Neural progenitor cell (in vitro differentiated cells): ENCODE measurements at regions not wholly inside any gene's neighbourhood (a gene's known extent, or its start where the extent isn't known, plus 50 kb on each side); places are given as distances from the start of the nearest gene placed in this dataset.

Source experiments
- DNase-seq: peaks from one replicate; pipeline ENCODE4 v3.0.0-alpha.2; 2016; ENCODE audit warnings: low spot score
- H2AFZ ChIP-seq: fragments of 200-600 bp; sonication (generic); replicated peaks from 2 replicates; pipeline ENCODE4 v1.6.1; 2016; ENCODE audit warnings: antibody characterized with exemption
- H3F3A ChIP-seq: fragments of 200-600 bp; sonication (generic); 2 replicates; pipeline ENCODE4 v1.6.1; 2016; ENCODE audit warnings: antibody characterized with exemption, low read depth
- H3K27ac ChIP-seq: fragments of 200-600 bp; sonication (generic); 2 replicates; pipeline ENCODE4 v1.5.1; 2016; ENCODE audit warnings: mild to moderate bottlenecking
- H3K27me3 ChIP-seq: fragments of 200-600 bp; sonication (generic); 2 replicates; pipeline ENCODE4 v1.6.1; 2016; ENCODE audit warnings: mild to moderate bottlenecking, moderate library complexity
- H3K36me3 ChIP-seq: fragments of 200-600 bp; sonication (generic); 2 replicates; pipeline ENCODE4 v1.5.1; 2016
- H3K4me1 ChIP-seq: fragments of 200-600 bp; sonication (generic); 2 replicates; pipeline ENCODE4 v1.6.1; 2016; ENCODE audit warnings: mixed run types
- H3K4me2 ChIP-seq: fragments of 200-600 bp; sonication (generic); 2 replicates; pipeline ENCODE4 v1.6.1; 2016
- H3K4me3 ChIP-seq: fragments of 200-600 bp; sonication (generic); 2 replicates; pipeline ENCODE4 v1.5.1; 2016
- H3K79me2 ChIP-seq: fragments of 200-600 bp; sonication (generic); 2 replicates; pipeline ENCODE4 v1.6.1; 2016; ENCODE audit warnings: low read depth
- H3K9ac ChIP-seq: fragments of 200-600 bp; sonication (generic); 2 replicates; pipeline ENCODE4 v1.6.1; 2016
- H3K9me3 ChIP-seq: fragments of 200-600 bp; sonication (generic); 2 replicates; pipeline ENCODE4 v1.5.1; 2016; ENCODE audit warnings: low read depth
- H4K20me1 ChIP-seq: fragments of 200-600 bp; sonication (generic); 2 replicates; pipeline ENCODE4 v1.6.1; 2016; ENCODE audit warnings: low read depth
- H3K27ac Mint-ChIP-seq: 3 replicates; pipeline ENCODE4 v1.8.0; 2021; ENCODE audit warnings: mixed read lengths
- H3K27me3 Mint-ChIP-seq: 2 replicates; pipeline ENCODE4 v1.8.0; 2022; ENCODE audit warnings: low read depth, mild to moderate bottlenecking, inconsistent platforms, moderate library complexity, mixed read lengths; ENCODE audit not compliant: insufficient read depth
- H3K36me3 Mint-ChIP-seq: 3 replicates; pipeline ENCODE4 v1.8.0; 2021; ENCODE audit warnings: mixed read lengths
- H3K4me1 Mint-ChIP-seq: 3 replicates; pipeline ENCODE4 v1.8.0; 2021; ENCODE audit warnings: mixed read lengths
- H3K4me3 Mint-ChIP-seq: 3 replicates; pipeline ENCODE4 v1.8.0; 2021; ENCODE audit warnings: mild to moderate bottlenecking, moderate library complexity, mixed read lengths
- H3K9me3 Mint-ChIP-seq: 3 replicates; pipeline ENCODE4 v1.8.0; 2020; ENCODE audit warnings: mixed read lengths
- CTCF ChIP-seq: fragments of 200-600 bp; sonication (generic); IDR thresholded peaks from 2 replicates; pipeline ENCODE4 v1.5.1; 2017; ENCODE audit warnings: antibody characterized with exemption, mild to moderate bottlenecking
- EZH2 ChIP-seq: fragments of 200-600 bp; sonication (generic); IDR thresholded peaks from 2 replicates; pipeline ENCODE4 v1.6.1; 2017; ENCODE audit warnings: antibody characterized with exemption, mild to moderate bottlenecking, moderate library complexity
- EZH2phosphoT487 ChIP-seq: fragments of 200-600 bp; sonication (generic); IDR thresholded peaks from 2 replicates; pipeline ENCODE4 v1.6.1; 2017; ENCODE audit warnings: antibody characterized with exemption

- no peaks in the 10 kb centered on the region for H3F3A ChIP-seq
- peak overlapping the region; percentile 0 for H3K27ac Mint-ChIP-seq
- H3K27ac ChIP-seq: no peak overlapping the region
- H3K27me3 ChIP-seq: no peaks in the 10 kb centered on the region
- H3K4me2 ChIP-seq: no peak overlapping the region
- no peak overlapping the region for H3K4me3 ChIP-seq
- H2AFZ ChIP-seq: no peak overlapping the region
- no peaks in the 10 kb centered on the region for H4K20me1 ChIP-seq
- H3K9me3 Mint-ChIP-seq: peaks cover 2% of the 10 kb centered on the region
- peaks cover 11% of the 10 kb centered on the region for H3K4me1 ChIP-seq
- no peaks in the 10 kb centered on the region for H3K36me3 ChIP-seq
- H3K36me3 Mint-ChIP-seq: no peaks in the 10 kb centered on the region
- no peaks in the 10 kb centered on the region for H3K9me3 ChIP-seq
- TF ChIP-seq EZH2: no peak
- TF ChIP-seq EZH2phosphoT487: no peak
- TF ChIP-seq CTCF: no peak
- no peak for DNase-seq
- peaks cover 9% of the 10 kb centered on the region for H3K27me3 Mint-ChIP-seq
- no peak overlapping the region for H3K9ac ChIP-seq
- H3K79me2 ChIP-seq: no peaks in the 10 kb centered on the region
- peaks cover 24% of the 10 kb centered on the region for H3K4me1 Mint-ChIP-seq
- no peak overlapping the region for H3K4me3 Mint-ChIP-seq
These were observed 163.1 kb downstream of the TTLL2 start for GRCh38 chr6:167487749-167488664.

GRCh38 chr6:167491438-167492099 is 166.7 kb downstream of the TTLL2 start:
- Mint-ChIP-seq H3K36me3 (peaks cover 3% of the 10 kb centered on the region), H3K27me3 (peaks cover 19% of the 10 kb centered on the region), H3K9me3 (peaks cover 4% of the 10 kb centered on the region), H3K4me1 (peaks cover 52% of the 10 kb centered on the region), H3K27ac (peak overlapping the region; percentile 81), H3K4me3 (no peak overlapping the region)
- Histone ChIP-seq H3K4me3 (no peak overlapping the region), H3F3A (no peaks in the 10 kb centered on the region), H3K27me3 (no peaks in the 10 kb centered on the region), H3K4me1 (peaks cover 19% of the 10 kb centered on the region), H3K4me2 (no peak overlapping the region), H4K20me1 (no peaks in the 10 kb centered on the region), H3K9ac (no peak overlapping the region), H3K36me3 (no peaks in the 10 kb centered on the region), H2AFZ (no peak overlapping the region), H3K27ac (no peak overlapping the region), H3K79me2 (no peaks in the 10 kb centered on the region), H3K9me3 (no peaks in the 10 kb centered on the region)
- no peak for DNase-seq
- TF ChIP-seq EZH2phosphoT487 (no peak), CTCF (no peak), EZH2 (no peak)

GRCh38 chr6:167492100-167492449 is 167.2 kb downstream of the TTLL2 start:
- H3K9me3 Mint-ChIP-seq: peaks cover 4% of the 10 kb centered on the region
- Histone ChIP-seq H3K4me3 (no peak overlapping the region), H3K79me2 (no peaks in the 10 kb centered on the region), H4K20me1 (no peaks in the 10 kb centered on the region), H2AFZ (no peak overlapping the region), H3K4me1 (peaks cover 24% of the 10 kb centered on the region), H3K27me3 (no peaks in the 10 kb centered on the region), H3F3A (no peaks in the 10 kb centered on the region), H3K27ac (no peak overlapping the region), H3K36me3 (no peaks in the 10 kb centered on the region), H3K9ac (no peak overlapping the region), H3K9me3 (no peaks in the 10 kb centered on the region), H3K4me2 (no peak overlapping the region)
- H3K27me3 Mint-ChIP-seq: peaks cover 19% of the 10 kb centered on the region
- TF ChIP-seq EZH2 (no peak), EZH2phosphoT487 (no peak), CTCF (no peak)
- peaks cover 55% of the 10 kb centered on the region for H3K4me1 Mint-ChIP-seq
- DNase-seq: no peak
- peaks cover 3% of the 10 kb centered on the region for H3K36me3 Mint-ChIP-seq
- peak overlapping the region; percentile 81 for H3K27ac Mint-ChIP-seq
- no peak overlapping the region for H3K4me3 Mint-ChIP-seq
